ENCODE measurements at regions not wholly inside any gene's neighbourhood (a gene's known extent, or its start where the extent isn't known, plus 50 kb on each side); places are given as distances from the start of the nearest gene placed in this dataset.

DNA sequence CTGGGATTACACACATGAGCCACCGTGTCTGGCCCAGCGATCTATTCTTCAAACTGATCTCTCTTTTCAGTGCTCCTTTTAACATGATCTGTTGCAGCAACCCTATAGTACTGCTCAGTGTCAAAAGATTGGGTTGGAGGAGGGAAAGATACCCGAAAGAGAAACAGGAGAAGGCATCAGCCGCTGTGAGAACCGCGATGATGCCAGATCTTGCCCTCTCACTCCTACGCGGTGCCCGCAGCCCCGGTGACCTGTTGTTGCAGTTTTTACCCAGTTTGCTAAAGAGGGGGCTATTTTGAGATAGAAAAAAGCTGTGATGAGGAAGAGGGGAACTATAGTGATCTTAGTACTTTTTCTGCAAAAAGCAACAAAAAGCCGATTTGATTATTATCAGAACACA lies 335.5 kb downstream of the KCNS3 start (continued):
- TF ChIP-seq BRCA1 (IDR thresholded peaks at IDR 0.05; ENCODE audit: low read depth, low read length) (no peak), PHF8 (conservative IDR thresholded peaks at IDR 0.05; ENCODE audit: low read depth, low read length) (no peak), YY1 (IDR thresholded peaks at IDR 0.05; ENCODE audit: low read depth, low read length) (no peak), KDM1A (IDR thresholded peaks at IDR 0.05; ENCODE audit: borderline replicate concordance, low read length) (no peak)
